IPS-18a (cell line): ENCODE measurements at regions not wholly inside any gene's neighbourhood (a gene's known extent, or its start where the extent isn't known, plus 50 kb on each side); places are given as distances from the start of the nearest gene placed in this dataset.

Experiments
- H3K27ac ChIP-seq: one replicate; pipeline ENCODE4 v1.5.1; 2013; ENCODE audit warnings: low read length
- H3K27me3 ChIP-seq: one replicate; pipeline ENCODE4 v1.6.1; 2013; ENCODE audit warnings: mild to moderate bottlenecking, low read length; ENCODE audit not compliant: control insufficient read depth, insufficient read depth
- H3K36me3 ChIP-seq: one replicate; pipeline ENCODE4 v1.6.1; 2013; ENCODE audit warnings: low read depth, low read length; ENCODE audit not compliant: control insufficient read depth
- H3K4me1 ChIP-seq: one replicate; pipeline ENCODE4 v1.6.1; 2013; ENCODE audit warnings: low read depth, low read length; ENCODE audit not compliant: control insufficient read depth
- H3K4me3 ChIP-seq: one replicate; pipeline ENCODE4 v1.5.1; 2013; ENCODE audit warnings: low read length
- H3K9ac ChIP-seq: one replicate; pipeline ENCODE4 v1.6.1; 2013; ENCODE audit warnings: mild to moderate bottlenecking, low read length, moderate library complexity
- H3K9me3 ChIP-seq: one replicate; pipeline ENCODE4 v1.6.1; 2013; ENCODE audit warnings: low read depth, low read length; ENCODE audit not compliant: control insufficient read depth

DNA sequence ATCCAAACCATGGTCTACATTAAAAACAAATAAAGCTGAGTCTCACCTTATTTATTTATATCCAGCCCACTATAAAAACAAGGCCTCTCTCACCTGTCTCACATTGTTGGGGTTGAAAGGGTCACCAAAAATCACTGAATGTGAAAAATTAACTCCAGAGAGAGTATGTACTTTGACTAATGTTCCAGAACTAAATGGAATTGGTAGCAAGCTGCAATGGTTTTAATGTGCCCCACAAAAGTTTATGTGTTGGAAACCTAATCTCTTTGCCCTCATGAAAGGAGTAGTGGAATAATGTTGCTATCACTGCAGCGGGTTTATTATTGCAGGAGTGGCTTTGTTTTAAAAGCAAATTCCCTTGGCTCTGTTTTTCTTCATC is 230.3 kb downstream of the LTN1 start:
- Histone ChIP-seq H3K4me3 (no peak overlapping the region), H3K36me3 (no peaks in the 10 kb centered on the region), H3K9me3 (no peaks in the 10 kb centered on the region), H3K27me3 (no peaks in the 10 kb centered on the region), H3K4me1 (no peaks in the 10 kb centered on the region), H3K9ac (no peak overlapping the region), H3K27ac (no peak overlapping the region)

GRCh38 chr21:28761674-28762356 is 230.9 kb downstream of the LTN1 start:
- H3K9ac ChIP-seq, result no peak overlapping the region
- H3K4me3 ChIP-seq, result no peak overlapping the region
- no peaks in the 10 kb centered on the region for H3K27me3 ChIP-seq
- no peaks in the 10 kb centered on the region for H3K9me3 ChIP-seq
- no peak overlapping the region for H3K27ac ChIP-seq
- no peaks in the 10 kb centered on the region for H3K36me3 ChIP-seq
- peaks cover 3% of the 10 kb centered on the region for H3K4me1 ChIP-seq

DNA sequence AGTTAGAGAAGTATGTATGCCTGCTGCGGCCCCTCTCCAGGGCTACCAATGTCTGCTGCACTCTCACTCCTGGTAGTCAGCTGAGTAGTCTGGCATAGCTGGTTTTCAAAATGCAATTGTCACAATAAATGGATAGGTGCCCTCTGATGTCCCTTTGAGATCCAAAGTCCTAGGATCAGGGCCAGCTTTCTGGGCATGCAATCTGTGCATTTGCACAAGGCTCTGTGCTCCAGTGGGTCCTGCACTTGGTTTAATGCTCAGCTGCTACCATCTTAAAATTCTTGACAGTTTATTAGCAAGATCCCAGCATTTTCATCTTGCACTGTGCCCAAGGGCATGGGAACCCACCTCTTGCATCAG is 233.8 kb downstream of the LTN1 start:
- Histone ChIP-seq H3K36me3 (no peaks in the 10 kb centered on the region), H3K27ac (no peak overlapping the region), H3K4me1 (peaks cover 18% of the 10 kb centered on the region), H3K9ac (no peak overlapping the region), H3K27me3 (no peaks in the 10 kb centered on the region), H3K4me3 (no peak overlapping the region), H3K9me3 (no peaks in the 10 kb centered on the region)

- no peak overlapping the region for H3K4me3 ChIP-seq
- H3K36me3 ChIP-seq, result no peaks in the 10 kb centered on the region
- H3K9ac ChIP-seq, result no peak overlapping the region
- H3K9me3 ChIP-seq, result no peaks in the 10 kb centered on the region
- peaks cover 19% of the 10 kb centered on the region for H3K4me1 ChIP-seq
- H3K27me3 ChIP-seq, result no peaks in the 10 kb centered on the region
- H3K27ac ChIP-seq, result no peak overlapping the region
Observed at GRCh38 chr21:28758042-28758882, 234.4 kb downstream of the LTN1 start.

DNA sequence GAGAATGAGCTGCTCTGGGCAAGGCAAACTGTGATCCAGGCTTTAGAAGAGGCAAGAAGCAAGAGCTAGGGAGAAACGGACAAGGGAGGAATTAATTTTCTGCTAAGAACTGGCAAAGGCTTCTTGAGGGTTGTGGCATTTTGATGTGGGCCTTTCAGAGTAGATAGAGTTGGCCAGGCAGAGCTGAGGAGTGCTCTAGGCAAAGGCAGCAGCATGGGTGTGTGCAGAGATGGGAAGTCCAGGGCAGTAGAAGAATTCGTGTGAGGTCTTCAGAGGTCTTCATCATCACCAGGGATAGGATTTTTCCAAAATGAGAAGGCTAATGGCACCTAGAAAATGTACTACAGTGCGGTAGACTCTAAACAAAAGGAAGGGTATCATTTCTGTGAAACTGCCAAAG is 237.8 kb downstream of the LTN1 start:
- no peaks in the 10 kb centered on the region for H3K36me3 ChIP-seq
- H3K9ac ChIP-seq, result no peak overlapping the region
- no peak overlapping the region for H3K4me3 ChIP-seq
- H3K4me1 ChIP-seq, result peaks cover 19% of the 10 kb centered on the region
- H3K27ac ChIP-seq, result no peak overlapping the region
- H3K27me3 ChIP-seq, result no peaks in the 10 kb centered on the region
- H3K9me3 ChIP-seq, result no peaks in the 10 kb centered on the region

DNA sequence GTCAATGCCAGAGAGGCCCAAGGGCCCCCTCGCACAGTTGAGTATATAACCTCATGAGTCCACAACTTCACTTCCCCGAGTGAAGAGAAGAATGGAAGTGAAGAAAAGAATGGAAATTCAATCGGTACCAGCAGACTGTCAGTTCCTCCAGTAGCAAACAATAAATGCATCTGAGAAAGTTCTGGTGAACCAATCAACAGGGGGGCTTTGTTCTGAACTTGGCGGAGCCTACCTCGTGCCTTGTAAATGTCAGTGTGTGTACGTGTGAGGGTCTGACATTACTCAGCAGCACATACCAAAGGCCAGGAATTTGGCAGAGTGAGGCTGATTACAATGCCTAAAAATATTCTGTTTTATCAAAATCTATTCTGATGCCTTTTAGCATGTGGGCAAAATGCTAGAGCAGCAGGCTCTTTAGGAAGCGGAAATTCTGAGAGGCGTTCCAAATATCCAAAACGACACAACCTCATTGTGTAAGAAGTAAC is 238.5 kb downstream of the LTN1 start:
- no peak overlapping the region for H3K9ac ChIP-seq

DNA sequence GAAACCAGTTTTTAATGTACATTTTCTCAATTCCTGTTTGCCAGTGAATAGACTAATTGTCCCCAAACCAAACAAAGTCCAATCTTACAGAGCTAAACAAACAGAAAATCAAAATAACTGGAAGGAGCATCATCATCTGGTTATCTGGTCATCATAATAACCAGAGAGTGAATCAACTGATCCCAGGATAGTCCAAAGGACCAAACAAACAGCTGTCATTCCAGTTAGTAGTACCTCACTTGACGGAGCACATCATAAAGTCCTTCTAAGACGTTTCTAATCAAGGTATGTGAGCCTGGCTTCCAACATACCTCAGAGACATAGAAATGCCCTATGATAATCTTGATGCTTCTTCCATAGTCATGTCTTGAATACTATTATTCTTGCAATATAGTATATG is 240.5 kb downstream of the LTN1 start:
- no peak overlapping the region for H3K4me3 ChIP-seq
- no peaks in the 10 kb centered on the region for H3K36me3 ChIP-seq
- H3K27ac ChIP-seq, result no peak overlapping the region
- H3K4me1 ChIP-seq, result peaks cover 18% of the 10 kb centered on the region
- no peak overlapping the region for H3K9ac ChIP-seq
- no peaks in the 10 kb centered on the region for H3K27me3 ChIP-seq
- H3K9me3 ChIP-seq, result no peaks in the 10 kb centered on the region

More for the DNA sequence above, 238.5 kb downstream of the LTN1 start:
- H3K27me3 ChIP-seq, result no peaks in the 10 kb centered on the region
- H3K36me3 ChIP-seq, result no peaks in the 10 kb centered on the region
- H3K9me3 ChIP-seq, result no peaks in the 10 kb centered on the region
- H3K4me3 ChIP-seq, result no peak overlapping the region
- peaks cover 19% of the 10 kb centered on the region for H3K4me1 ChIP-seq
- no peak overlapping the region for H3K27ac ChIP-seq

DNA sequence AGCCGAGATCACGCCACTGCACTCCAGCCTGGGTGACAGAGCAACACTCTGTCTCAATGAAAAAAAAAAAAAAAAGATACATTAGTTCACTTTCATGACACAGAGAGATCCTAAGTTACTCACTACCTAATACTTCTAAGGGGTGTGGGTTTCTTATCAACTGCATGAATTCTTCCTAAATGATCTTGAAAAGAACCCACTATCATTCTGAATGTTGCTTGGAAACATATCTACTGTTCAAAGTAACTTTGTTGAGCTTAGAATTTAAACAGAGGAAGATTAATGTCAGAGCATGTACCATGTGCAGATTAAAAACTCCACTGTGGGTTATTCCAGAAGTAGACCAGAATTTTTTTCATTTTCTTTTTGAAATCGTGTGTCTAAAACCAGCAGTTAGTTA is 241.5 kb downstream of the LTN1 start:
- H3K4me1 ChIP-seq, result peaks cover 9% of the 10 kb centered on the region
- H3K9ac ChIP-seq, result no peak overlapping the region
- H3K27me3 ChIP-seq, result no peaks in the 10 kb centered on the region
- H3K27ac ChIP-seq, result no peak overlapping the region
- H3K9me3 ChIP-seq, result no peaks in the 10 kb centered on the region
- no peaks in the 10 kb centered on the region for H3K36me3 ChIP-seq
- H3K4me3 ChIP-seq, result no peak overlapping the region

- Histone ChIP-seq H3K27me3 (no peaks in the 10 kb centered on the region), H3K4me1 (peaks cover 5% of the 10 kb centered on the region), H3K9me3 (no peaks in the 10 kb centered on the region), H3K27ac (no peak overlapping the region), H3K4me3 (no peak overlapping the region), H3K36me3 (no peaks in the 10 kb centered on the region), H3K9ac (no peak overlapping the region)
Observed at GRCh38 chr21:28750565-28750964, 242.1 kb downstream of the LTN1 start.

GRCh38 chr21:28749536-28749935 is 243.1 kb downstream of the LTN1 start:
- H3K36me3 ChIP-seq, result no peaks in the 10 kb centered on the region
- H3K9ac ChIP-seq, result no peak overlapping the region
- peaks cover 5% of the 10 kb centered on the region for H3K4me1 ChIP-seq
- no peak overlapping the region for H3K27ac ChIP-seq
- H3K27me3 ChIP-seq, result no peaks in the 10 kb centered on the region
- no peak overlapping the region for H3K4me3 ChIP-seq
- no peaks in the 10 kb centered on the region for H3K9me3 ChIP-seq

DNA sequence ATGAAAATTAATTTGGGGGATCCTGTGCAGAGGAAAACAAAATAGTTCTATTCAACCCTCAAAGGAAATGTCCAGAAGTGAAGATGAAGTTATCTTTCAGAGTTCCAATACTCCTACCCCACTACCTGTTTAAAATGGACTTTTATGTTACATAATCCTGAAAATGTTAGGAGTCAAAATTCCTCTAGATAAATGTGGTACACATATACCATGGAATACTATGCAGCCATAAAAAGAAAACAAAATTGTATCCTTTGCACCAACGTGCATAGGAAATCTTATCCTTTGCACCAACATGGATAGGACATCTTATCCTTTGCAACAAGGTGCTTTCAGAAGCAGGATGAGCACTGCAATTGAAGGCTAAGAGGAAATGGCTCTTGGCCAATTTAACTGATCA is 245.2 kb downstream of the LTN1 start:
- Histone ChIP-seq H3K36me3 (no peaks in the 10 kb centered on the region), H3K9me3 (no peaks in the 10 kb centered on the region), H3K9ac (no peak overlapping the region)

GRCh38 chr21:28746166-28746565 is 246.5 kb downstream of the LTN1 start:
- no peak overlapping the region for H3K4me3 ChIP-seq
- no peaks in the 10 kb centered on the region for H3K27me3 ChIP-seq
- H3K9me3 ChIP-seq, result no peaks in the 10 kb centered on the region
- H3K4me1 ChIP-seq, result no peaks in the 10 kb centered on the region
- no peaks in the 10 kb centered on the region for H3K36me3 ChIP-seq
- no peak overlapping the region for H3K9ac ChIP-seq
- H3K27ac ChIP-seq, result no peak overlapping the region

More for the DNA sequence above, 245.2 kb downstream of the LTN1 start:
- Histone ChIP-seq H3K4me1 (no peaks in the 10 kb centered on the region), H3K27ac (no peak overlapping the region), H3K27me3 (no peaks in the 10 kb centered on the region), H3K4me3 (no peak overlapping the region)
